ENCODE measurements at regions not wholly inside any gene's neighbourhood (a gene's known extent, or its start where the extent isn't known, plus 50 kb on each side); places are given as distances from the start of the nearest gene placed in this dataset.

DNA sequence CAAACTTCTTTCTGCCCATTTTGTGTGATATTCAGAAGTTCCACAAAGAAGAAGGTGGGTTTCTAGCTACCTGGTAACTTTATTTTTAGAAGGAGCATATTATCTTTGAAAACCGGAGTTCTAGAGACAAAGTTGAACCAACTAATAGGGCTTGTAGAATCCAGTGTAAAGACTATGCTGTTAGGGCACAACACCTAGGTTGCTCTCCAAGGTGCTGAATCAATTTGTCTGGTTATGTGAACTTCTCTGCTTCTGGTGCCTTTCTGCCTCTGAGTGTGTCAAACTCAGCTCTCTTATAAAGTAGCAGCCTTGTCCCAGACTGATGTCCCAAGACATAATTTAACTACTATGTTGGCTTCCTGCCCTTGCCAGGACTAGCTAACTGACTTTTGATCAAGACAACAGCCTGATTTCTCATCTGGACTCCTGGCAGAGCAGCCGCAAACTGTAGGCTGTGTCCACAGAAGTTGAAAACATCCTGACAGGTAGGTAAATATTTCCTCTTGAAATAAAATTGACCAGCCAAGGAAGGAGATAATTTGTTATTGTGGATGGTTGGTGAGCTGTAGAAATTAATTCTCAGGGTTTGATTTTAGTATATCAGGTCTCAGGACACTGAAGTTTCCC lies 119.4 kb downstream of the CYRIA start:
- Histone ChIP-seq H3K36me3 (peaks cover 0 to 3% (median 0%) of the 10 kb centered on the region in 4 donors), H3K27me3 (no peaks in the 10 kb centered on the region), H3K9me3 (no peaks in the 10 kb centered on the region), H3K27ac (no peak overlapping the region), H3K4me3 (no peak overlapping the region), H3K4me1 (no peaks in the 10 kb centered on the region)
- intact Hi-C loops (cut with DNase I), result no loop called here
- TF ChIP-seq POLR2A (IDR thresholded peaks at IDR 0.05) (no peak), CTCF (IDR thresholded peaks at IDR 0.05) (no peak), POLR2AphosphoS5 (IDR thresholded peaks at IDR 0.05) (no peak), EP300 (IDR thresholded peaks at IDR 0.05) (no peak)
- DNase-seq, result no peak
- 46 to 66% methylated on average over 2 of the region's 2 CpGs for WGBS, 2 donors

GRCh38 chr2:16538707-16539106 lies 126.9 kb downstream of the CYRIA start:
- Histone ChIP-seq H3K4me3 (no peak overlapping the region), H3K27me3 (no peaks in the 10 kb centered on the region), H3K4me1 (no peaks in the 10 kb centered on the region), H3K36me3 (no peaks in the 10 kb centered on the region), H3K9me3 (no peaks in the 10 kb centered on the region), H3K27ac (no peak overlapping the region)
- no peak for DNase-seq
- intact Hi-C loops (cut with DNase I), result no loop called here
- TF ChIP-seq CTCF (IDR thresholded peaks at IDR 0.05), result no peak
- WGBS, 2 donors, result 62 to 72% methylated on average over 3 of the region's 3 CpGs

DNA sequence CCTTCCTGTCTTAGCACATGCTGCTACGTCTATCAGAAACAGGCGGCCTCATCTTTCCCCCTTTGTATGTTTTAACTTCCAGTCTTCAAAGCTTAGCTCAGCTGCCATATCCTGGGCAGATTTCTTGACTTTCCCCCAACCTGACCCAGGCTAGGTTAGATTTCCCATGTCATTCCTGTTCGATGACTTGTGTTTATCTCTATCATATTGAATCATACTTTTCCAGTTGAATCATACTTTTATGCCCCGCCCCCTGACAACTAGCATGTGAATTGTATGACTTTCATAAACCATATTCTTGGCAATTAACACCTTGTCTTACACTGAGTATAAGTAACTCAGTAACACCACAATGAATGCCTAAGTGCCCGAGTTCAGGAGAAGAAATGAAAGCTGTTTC lies 128.3 kb downstream of the CYRIA start:
- H3K27ac ChIP-seq, result no peak overlapping the region
- intact Hi-C loops (cut with DNase I), result no loop called here
- TF ChIP-seq EP300 (IDR thresholded peaks at IDR 0.05) (no peak), POLR2A (IDR thresholded peaks at IDR 0.05) (no peak), POLR2AphosphoS5 (IDR thresholded peaks at IDR 0.05) (no peak), CTCF (IDR thresholded peaks at IDR 0.05) (no peak)
- DNase-seq, result no peak
- no peaks in the 10 kb centered on the region for H3K9me3 ChIP-seq
- no peaks in the 10 kb centered on the region for H3K27me3 ChIP-seq
- H3K36me3 ChIP-seq, result no peaks in the 10 kb centered on the region
- H3K4me3 ChIP-seq, result no peak overlapping the region
- WGBS, 2 donors, result 64 to 82% methylated on average over 5 of the region's 5 CpGs
- H3K4me1 ChIP-seq, result no peaks in the 10 kb centered on the region

- Histone ChIP-seq H3K4me3 (no peak overlapping the region), H3K4me1 (no peaks in the 10 kb centered on the region), H3K36me3 (no peaks in the 10 kb centered on the region), H3K9me3 (no peaks in the 10 kb centered on the region), H3K27ac (no peak overlapping the region), H3K27me3 (no peaks in the 10 kb centered on the region)
- DNase-seq, result no peak
- intact Hi-C loops (cut with DNase I), result no loop called here
- TF ChIP-seq EP300 (IDR thresholded peaks at IDR 0.05) (no peak), POLR2A (IDR thresholded peaks at IDR 0.05) (no peak), POLR2AphosphoS5 (IDR thresholded peaks at IDR 0.05) (no peak), CTCF (IDR thresholded peaks at IDR 0.05) (no peak)
- WGBS, 2 donors, result 85 to 87% methylated on average over 1 of the region's 1 CpG
Measured at GRCh38 chr2:16526193-16526592, 139.4 kb downstream of the CYRIA start.

DNA sequence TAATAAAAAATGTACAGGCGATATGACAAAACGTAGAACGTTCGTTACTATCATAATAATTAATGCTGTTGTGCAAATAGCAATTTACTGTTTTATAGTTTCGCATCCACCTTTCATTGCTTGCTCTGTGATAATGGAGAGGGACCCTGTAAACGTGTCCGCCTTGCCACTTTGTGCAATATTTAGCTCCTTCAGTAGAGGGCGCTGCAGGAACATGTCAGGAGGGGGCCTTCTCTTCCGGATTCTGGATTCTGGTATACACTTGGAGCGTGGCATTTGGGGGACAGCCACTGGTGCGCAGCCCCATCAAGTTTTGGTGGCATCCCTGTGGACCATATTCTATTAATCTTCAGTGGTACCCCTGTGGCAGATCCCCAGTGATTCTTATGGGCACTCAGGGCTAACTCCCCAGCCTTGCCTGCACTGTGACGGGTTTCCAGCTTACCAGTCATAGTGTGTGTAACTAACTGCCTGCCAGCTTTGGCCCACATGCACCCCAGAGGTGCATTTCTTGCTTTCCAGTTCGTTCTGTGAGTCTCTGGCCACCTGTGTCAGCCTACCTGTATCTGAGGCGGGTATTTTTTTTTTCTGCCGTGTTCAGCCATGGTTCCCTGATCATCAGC lies 140.3 kb downstream of the CYRIA start:
- DNase-seq, result no peak
- WGBS, 2 donors, result 58 to 80% methylated on average over 15 of the region's 15 CpGs

More for the DNA sequence above, 140.3 kb downstream of the CYRIA start:
- Histone ChIP-seq H3K4me1 (no peaks in the 10 kb centered on the region), H3K9me3 (no peaks in the 10 kb centered on the region), H3K36me3 (no peaks in the 10 kb centered on the region), H3K27me3 (no peaks in the 10 kb centered on the region), H3K27ac (no peak overlapping the region), H3K4me3 (no peak overlapping the region)
- TF ChIP-seq EP300 (IDR thresholded peaks at IDR 0.05) (no peak), POLR2A (IDR thresholded peaks at IDR 0.05) (no peak), CTCF (IDR thresholded peaks at IDR 0.05) (no peak), POLR2AphosphoS5 (IDR thresholded peaks at IDR 0.05) (no peak)
- intact Hi-C loops (cut with DNase I), result no loop called here

Data from sigmoid colon (tissue), 6 donors.